ENCODE measurements at regions not wholly inside any gene's neighbourhood (a gene's known extent, or its start where the extent isn't known, plus 50 kb on each side); places are given as distances from the start of the nearest gene placed in this dataset.

DNA sequence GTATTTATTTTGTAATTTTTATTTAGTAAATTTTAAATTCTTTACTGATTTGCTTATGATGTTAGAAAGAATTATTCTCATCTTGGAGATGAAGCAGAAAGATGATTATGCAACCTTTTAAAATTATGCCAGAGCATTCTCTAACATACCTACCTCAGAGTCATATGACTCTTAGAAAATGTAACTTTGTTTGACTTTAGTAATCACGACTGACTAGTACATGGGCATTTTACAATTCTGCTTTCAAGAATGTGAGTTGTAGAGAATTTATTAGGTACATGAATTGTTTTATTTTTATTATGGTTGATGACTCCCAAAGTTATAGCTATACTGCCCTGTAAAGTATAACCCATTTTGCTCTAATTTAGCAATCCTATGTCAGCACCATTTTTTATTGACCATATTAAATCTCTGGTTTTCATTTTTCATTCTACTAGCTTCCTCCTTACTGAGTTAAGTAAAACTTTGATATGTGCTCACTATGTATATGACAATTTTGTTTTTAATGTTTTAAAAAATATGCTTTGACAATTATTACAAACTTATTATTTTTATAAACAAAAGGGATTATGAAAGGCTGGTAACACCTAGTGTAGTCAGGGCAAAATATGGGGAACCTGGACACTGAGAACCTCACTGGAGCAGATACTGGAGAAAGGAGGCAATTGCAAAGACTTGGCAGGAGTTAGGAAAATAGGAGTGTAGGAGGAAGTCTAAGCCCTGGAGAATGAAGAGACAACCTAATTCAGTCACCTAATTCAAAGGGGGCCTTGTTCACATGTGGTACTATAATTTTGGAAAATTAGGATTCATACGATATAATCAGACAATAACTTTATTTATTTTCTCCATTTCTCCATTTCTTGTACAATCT is 249.7 kb upstream of the DAB2 start:
- DNase-seq (ENCODE audit: low spot score in 2 of 2, unreplicated experiment in 2 of 2), result no peak
- no peak overlapping the region for H3K27ac Mint-ChIP-seq
- no peaks in the 10 kb centered on the region for H3K27me3 Mint-ChIP-seq (ENCODE audit: low read depth)
- H3K4me1 Mint-ChIP-seq, result peaks cover 59% of the 10 kb centered on the region
- peaks cover 10% of the 10 kb centered on the region for H3K9me3 Mint-ChIP-seq
- no peak overlapping the region for H3K4me3 Mint-ChIP-seq
- no peak for TF ChIP-seq CTCF (IDR thresholded peaks at IDR 0.05; ENCODE audit: unreplicated experiment)
- H3K36me3 Mint-ChIP-seq, result no peaks in the 10 kb centered on the region

- Mint-ChIP-seq H3K27ac (peak overlapping the region; percentile 86), H3K27me3 (ENCODE audit: low read depth) (no peaks in the 10 kb centered on the region), H3K4me1 (peaks cover 48% of the 10 kb centered on the region), H3K4me3 (no peak overlapping the region), H3K36me3 (peaks cover 1% of the 10 kb centered on the region), H3K9me3 (peaks cover 14% of the 10 kb centered on the region)
- no peak for TF ChIP-seq CTCF (IDR thresholded peaks at IDR 0.05; ENCODE audit: unreplicated experiment)
- DNase-seq (ENCODE audit: low spot score in 2 of 2, unreplicated experiment in 2 of 2), result no peak
These were observed 246.8 kb upstream of the DAB2 start for GRCh38 chr5:39671561-39671961.

DNA sequence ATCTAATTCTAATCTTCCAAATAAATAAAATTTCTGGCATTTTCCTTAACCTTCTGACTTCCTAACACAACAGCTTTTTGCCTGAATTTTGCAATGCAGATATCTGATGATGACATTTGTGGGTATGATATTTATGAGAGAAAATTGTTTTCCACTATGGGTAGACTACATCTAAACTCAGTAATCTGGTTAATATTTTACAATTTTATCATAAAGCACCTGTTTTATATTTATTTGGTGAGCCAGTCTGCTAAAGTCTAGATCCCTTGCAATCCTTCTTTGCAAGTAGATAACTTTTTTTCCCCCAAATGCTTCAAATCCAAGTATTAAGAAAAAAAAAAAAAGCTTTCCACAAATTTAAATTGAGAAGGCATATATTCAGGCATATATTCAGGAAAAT is 246.2 kb upstream of the DAB2 start:
- Mint-ChIP-seq H3K27ac (peak overlapping the region; percentile 86), H3K27me3 (ENCODE audit: low read depth) (no peaks in the 10 kb centered on the region), H3K4me1 (peaks cover 46% of the 10 kb centered on the region), H3K9me3 (peaks cover 14% of the 10 kb centered on the region), H3K4me3 (no peak overlapping the region), H3K36me3 (peaks cover 1% of the 10 kb centered on the region)
- DNase-seq (ENCODE audit: low spot score in 2 of 2, unreplicated experiment in 2 of 2), result no peak
- TF ChIP-seq CTCF (IDR thresholded peaks at IDR 0.05; ENCODE audit: unreplicated experiment), result no peak

DNA sequence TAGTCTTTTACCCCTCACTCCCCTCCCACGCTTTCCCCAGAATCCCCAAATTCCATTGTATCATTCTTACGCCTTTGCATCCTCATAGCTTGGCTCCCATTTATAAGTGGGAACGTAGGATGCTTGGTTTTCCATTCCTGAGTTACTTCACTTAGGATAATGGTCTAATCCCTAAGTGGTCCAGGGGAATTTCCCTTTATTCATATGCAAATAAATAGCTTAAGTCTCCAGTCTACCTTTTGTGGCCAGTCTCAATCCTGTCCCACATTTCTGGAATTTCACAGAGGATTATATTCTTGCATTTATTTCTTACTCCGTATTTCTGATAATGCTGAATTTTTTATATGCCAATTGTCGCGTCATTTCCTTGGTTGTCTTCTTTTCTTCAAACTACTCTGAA is 245.6 kb upstream of the DAB2 start:
- Mint-ChIP-seq H3K4me3 (no peak overlapping the region), H3K36me3 (peaks cover 1% of the 10 kb centered on the region), H3K9me3 (peaks cover 14% of the 10 kb centered on the region), H3K4me1 (peaks cover 40% of the 10 kb centered on the region), H3K27me3 (ENCODE audit: low read depth) (no peaks in the 10 kb centered on the region), H3K27ac (peak overlapping the region; percentile 86)
- DNase-seq (ENCODE audit: low spot score in 2 of 2, unreplicated experiment in 2 of 2), result no peak
- TF ChIP-seq CTCF (IDR thresholded peaks at IDR 0.05; ENCODE audit: unreplicated experiment), result no peak

GRCh38 chr5:39668980-39669379 is 244.2 kb upstream of the DAB2 start:
- H3K27me3 Mint-ChIP-seq (ENCODE audit: low read depth), result no peaks in the 10 kb centered on the region
- H3K4me1 Mint-ChIP-seq, result peaks cover 37% of the 10 kb centered on the region
- no peak for TF ChIP-seq CTCF (IDR thresholded peaks at IDR 0.05; ENCODE audit: unreplicated experiment)
- H3K4me3 Mint-ChIP-seq, result no peak overlapping the region
- no peak overlapping the region for H3K27ac Mint-ChIP-seq
- H3K9me3 Mint-ChIP-seq, result peaks cover 11% of the 10 kb centered on the region
- H3K36me3 Mint-ChIP-seq, result peaks cover 1% of the 10 kb centered on the region
- no peak for DNase-seq (ENCODE audit: low spot score in 2 of 2, unreplicated experiment in 2 of 2)

Measured in mesothelial cell of epicardium (in vitro differentiated cells).